NOMO-1 treated with dmso at 0.1 percent for 144 hours (cell line): ENCODE measurements at regions not wholly inside any gene's neighbourhood (a gene's known extent, or its start where the extent isn't known, plus 50 kb on each side); places are given as distances from the start of the nearest gene placed in this dataset.

Experiments used
- DNase-seq: peaks from one replicate; lab custom pipeline; 2025; ENCODE audit not compliant: unreplicated experiment; lab: John Stamatoyannopoulos, UW

- no peak for DNase-seq
These were observed 488.4 kb upstream of the PIK3C3 start for GRCh38 chr18:41466436-41467160.

- DNase-seq: no peak
These were observed 489.6 kb upstream of the PIK3C3 start for GRCh38 chr18:41465386-41465785.

- no peak for DNase-seq
These were observed 490.8 kb upstream of the PIK3C3 start for GRCh38 chr18:41464278-41464677.

- DNase-seq: no peak
These were observed 492.1 kb upstream of the PIK3C3 start for GRCh38 chr18:41462946-41463345.

- DNase-seq: no peak
These were observed 493.9 kb upstream of the PIK3C3 start for GRCh38 chr18:41461114-41461513.

GRCh38 chr18:41459656-41460055 is 495.4 kb upstream of the PIK3C3 start:
- no peak for DNase-seq

GRCh38 chr18:41458376-41458775 is 496.7 kb upstream of the PIK3C3 start:
- no peak for DNase-seq

DNA sequence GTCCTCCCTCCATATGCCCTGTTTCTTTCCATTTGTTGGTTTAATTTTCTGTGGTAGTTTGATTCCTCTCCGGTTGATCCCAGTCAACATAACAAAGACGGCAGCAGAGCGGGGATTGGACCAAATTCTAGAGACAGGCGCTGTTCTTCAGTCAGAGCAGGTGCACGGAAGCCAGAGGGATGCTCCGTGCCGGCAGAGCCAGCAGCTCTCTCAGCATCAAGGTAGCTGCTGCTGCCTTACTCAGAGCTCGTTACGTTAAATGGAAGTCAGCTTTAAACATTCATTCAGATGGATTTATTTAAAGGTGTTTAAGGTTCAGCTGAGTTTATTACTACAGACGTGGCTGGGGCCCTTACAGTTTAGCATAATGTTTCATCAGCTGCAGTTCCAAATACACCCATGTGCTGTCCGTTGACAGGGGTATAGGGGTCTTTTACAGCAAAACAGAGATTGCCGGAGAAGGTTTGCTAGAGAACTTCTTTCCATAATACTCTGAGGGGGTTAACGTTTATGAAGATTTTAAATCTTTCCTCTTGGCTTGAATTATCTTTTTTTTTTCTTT is 497.2 kb upstream of the PIK3C3 start:
- DNase-seq: no peak

- DNase-seq: no peak
These were observed 498.2 kb upstream of the PIK3C3 start for GRCh38 chr18:41456831-41457230.

DNA sequence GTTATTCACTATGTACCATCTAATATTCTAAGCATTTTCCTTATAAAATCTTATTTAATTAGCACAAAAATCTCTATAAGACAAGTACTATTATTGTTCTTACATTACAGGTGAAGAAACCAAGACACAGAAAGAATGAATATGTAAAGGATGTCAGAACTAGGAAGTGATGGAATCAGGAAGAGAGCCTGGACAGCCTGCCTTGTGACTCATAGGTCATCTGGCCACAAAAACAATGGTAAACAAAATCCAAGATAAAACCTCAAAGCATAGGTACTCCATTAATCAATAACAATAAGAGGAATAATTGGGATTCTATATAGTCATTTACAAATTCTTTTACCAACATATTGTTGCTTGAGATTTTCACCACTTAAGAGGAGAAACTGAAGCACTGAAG is 505.4 kb upstream of the PIK3C3 start:
- no peak for DNase-seq

GRCh38 chr18:41444943-41445342 is 510.1 kb upstream of the PIK3C3 start:
- no peak for DNase-seq

DNA sequence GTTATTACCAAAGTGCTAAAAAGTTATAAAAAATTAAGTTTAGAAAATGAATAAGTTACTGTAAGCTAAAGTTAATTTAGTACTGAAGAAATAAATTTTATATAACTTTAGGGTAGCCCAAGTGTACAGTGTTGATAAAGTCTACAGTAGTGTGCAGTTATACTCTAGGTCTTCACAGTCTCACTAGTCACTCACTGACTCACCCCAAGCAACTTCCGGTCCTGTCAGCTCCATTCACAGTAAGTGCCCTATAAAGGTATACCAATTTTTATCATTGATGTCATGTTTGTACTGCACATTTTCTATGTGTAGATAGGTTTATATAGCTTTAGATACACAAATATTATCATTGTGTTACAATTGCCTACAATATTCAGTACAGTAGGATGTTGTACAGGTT is 518.3 kb upstream of the PIK3C3 start:
- no peak for DNase-seq

- DNase-seq: no peak
These were observed 536.4 kb upstream of the PIK3C3 start for GRCh38 chr18:41418598-41418997.

- DNase-seq: no peak
These were observed 539.0 kb upstream of the PIK3C3 start for GRCh38 chr18:41416044-41416443.

DNA sequence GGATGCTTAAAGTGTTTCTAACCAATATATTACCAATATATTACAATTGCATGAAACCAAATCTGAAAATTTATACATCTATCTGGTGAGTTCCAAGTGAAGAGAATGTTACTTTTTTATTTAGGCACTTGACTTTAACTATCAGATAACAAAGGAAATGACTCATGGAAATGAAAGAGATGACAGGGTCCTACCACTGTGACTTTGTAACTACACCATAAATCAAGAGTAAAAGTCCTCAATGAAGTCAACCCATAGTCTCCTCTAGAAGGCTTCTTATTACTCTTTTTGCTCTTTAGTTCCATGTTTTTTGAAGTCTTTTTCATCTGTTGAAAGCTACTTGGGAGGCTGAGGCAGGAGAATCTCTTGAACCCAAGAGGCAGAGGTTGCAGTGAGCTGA is 545.0 kb upstream of the PIK3C3 start:
- DNase-seq: no peak

GRCh38 chr18:41406834-41407233 is 548.2 kb upstream of the PIK3C3 start:
- DNase-seq: no peak

- no peak for DNase-seq
These were observed 558.2 kb upstream of the PIK3C3 start for GRCh38 chr18:41396861-41397260.

- no peak for DNase-seq
These were observed 558.8 kb upstream of the PIK3C3 start for GRCh38 chr18:41396211-41396610.

GRCh38 chr18:41395695-41396094 is 559.3 kb upstream of the PIK3C3 start:
- no peak for DNase-seq

DNA sequence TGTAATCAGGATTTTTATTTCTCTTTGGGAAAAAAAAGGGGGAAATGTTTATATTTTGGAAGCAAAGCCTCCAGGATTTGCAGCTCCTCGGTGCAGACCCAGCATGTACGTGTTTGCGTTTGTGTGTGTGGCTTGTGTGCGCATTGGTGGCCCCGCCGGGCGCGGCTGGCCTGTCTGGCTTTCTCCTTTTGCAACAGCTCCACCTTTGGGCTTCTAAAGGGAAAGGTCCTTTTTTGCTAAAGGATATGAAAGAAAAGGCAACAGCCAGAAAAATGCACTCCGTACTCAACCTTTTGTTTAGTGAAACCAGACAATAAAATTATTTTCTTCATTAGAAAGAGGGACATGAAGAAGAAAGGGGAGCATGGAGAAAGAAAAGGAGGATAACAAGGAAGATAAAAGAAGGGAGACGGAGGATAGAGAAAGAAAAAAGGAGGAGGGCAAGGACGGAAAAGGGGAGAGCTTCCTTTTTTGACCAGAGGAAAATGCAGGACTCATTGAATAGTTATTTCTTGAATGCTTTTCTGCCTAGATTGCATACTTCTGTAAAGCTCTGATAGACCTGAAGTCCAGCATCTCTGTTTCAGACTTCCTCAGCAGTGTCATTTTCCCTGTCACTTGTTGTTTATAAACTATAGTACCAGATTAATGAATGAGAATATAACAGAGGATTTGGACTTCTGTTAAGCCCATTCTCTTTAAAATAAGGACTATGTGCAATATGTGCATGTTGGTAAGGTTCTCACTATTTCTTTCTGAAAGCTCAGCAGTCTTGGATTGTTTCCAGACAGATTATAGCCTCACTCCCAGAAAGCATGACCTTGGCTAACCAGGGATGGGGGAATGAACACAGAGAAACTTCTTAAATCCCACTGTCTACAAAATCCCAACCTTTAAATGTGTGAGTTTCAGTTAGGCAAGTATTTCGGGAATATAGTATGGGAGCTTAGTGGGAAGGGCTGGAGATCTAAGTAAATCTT is 563.1 kb upstream of the PIK3C3 start:
- peak; percentile 4 for DNase-seq

- no peak for DNase-seq
These were observed 564.7 kb upstream of the PIK3C3 start for GRCh38 chr18:41390309-41390708.

- DNase-seq: no peak
These were observed 576.4 kb upstream of the PIK3C3 start for GRCh38 chr18:41378598-41378997.
